ENCODE measurements at regions not wholly inside any gene's neighbourhood (a gene's known extent, or its start where the extent isn't known, plus 50 kb on each side); places are given as distances from the start of the nearest gene placed in this dataset.

DNA sequence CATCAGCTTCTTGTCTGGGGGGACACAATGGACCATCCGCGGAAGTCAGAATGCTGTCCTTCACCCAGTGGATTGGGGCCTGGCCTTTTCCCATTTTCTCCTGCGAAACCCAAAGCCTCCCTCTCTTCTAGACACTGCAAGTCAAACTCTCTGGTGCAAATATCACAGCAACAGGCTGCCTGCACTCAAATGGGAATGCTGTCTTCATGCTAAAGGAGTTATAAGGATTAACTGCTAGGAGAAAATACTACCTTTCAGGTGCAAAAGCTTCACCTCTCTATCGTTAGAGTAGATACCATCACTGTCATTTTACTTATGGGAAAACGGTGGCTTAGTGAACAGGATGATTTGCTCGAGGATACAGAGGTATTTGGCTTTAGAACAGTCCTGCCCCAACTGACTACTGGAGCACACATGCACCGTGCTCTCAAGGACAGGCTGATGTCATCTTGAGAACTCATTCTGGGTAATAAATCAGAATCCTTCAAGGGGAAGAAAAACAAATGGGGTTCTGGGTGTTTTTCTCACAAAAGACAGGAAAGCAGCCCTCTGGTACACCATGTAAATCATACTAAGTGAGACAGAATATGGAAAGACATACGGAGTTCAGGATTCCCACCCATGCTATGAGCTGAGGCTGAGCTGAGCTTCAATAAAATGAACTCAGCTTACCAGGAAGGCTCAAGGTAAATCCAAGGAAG lies 100.9 kb downstream of the SAMD9 start:
- no peak overlapping the region for H3K4me3 ChIP-seq (ENCODE audit: low read depth, low read length)
- TF ChIP-seq, protein P1, sequence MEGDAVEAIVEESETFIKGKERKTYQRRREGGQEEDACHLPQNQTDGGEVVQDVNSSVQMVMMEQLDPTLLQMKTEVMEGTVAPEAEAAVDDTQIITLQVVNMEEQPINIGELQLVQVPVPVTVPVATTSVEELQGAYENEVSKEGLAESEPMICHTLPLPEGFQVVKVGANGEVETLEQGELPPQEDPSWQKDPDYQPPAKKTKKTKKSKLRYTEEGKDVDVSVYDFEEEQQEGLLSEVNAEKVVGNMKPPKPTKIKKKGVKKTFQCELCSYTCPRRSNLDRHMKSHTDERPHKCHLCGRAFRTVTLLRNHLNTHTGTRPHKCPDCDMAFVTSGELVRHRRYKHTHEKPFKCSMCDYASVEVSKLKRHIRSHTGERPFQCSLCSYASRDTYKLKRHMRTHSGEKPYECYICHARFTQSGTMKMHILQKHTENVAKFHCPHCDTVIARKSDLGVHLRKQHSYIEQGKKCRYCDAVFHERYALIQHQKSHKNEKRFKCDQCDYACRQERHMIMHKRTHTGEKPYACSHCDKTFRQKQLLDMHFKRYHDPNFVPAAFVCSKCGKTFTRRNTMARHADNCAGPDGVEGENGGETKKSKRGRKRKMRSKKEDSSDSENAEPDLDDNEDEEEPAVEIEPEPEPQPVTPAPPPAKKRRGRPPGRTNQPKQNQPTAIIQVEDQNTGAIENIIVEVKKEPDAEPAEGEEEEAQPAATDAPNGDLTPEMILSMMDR (conservative IDR thresholded peaks at IDR 0.05; ENCODE audit: low read depth, low read length), result no peak
- no peak for DNase-seq (ENCODE audit: low read depth)

DNA sequence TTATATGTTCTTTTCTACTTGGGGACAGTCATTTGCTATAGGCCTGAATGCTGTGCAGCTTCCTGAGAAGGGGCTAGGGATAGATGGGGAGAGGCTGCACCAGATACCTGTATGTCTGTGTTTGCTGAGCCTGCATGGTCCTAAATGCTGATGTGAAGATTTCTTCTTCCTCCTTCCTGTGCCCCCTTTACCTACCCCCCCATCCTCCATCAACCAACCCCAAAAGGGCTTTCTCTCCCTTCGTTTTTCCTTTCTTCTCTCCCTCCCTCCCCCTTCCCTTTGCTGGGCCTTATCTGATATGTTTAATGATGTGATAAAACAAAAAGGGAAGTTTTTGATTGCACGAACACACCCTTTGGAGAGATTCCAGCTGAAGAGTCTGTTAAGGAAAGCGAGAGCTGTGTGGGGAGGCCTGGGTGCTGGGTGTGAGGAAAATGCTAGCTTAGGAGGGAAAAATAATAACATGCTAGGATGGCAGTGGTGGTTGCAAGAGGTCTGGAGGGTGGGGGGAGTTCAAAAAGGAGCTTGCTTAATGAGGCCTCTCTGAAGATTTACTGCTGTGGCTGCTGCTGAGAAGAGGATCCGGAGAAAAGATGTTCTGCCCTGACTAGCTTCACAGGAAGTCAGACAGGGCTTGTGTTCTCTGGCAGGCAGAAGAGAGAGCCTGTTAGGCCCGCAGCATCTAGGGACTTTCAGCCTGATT lies 101.8 kb downstream of the SAMD9 start:
- no peak for DNase-seq (ENCODE audit: low read depth)

DNA sequence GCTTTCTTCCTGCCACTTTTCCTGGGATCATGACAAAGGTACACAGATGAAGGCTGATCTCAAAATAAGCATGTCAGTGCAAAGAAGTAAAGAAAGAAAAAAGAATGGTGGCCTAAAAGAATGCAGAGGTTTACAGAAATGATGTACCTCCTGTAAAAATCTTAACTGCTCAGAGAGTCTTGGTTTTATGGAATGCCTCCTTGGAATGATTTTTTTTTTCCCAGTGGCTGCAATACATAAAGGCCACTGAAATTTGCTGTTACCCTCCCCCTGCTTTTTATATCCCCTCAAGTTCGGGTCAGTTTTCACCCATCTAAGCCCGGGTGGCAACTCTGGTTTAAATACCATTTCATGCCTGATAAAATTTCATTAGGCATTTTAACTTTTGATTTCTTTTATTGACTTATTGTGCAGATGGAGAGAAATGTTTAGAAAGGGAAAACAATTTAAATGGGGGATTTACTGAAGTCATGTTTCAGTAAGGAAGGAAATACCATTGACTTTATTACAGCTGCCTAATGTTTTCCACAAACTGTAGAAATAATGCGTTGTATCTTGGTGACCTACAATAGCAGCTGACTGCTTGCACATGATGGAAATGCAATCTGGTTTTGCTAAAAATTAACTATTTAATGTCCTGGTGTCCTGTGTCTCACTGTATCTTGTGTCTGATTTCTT lies 102.5 kb downstream of the SAMD9 start:
- H3K4me3 ChIP-seq (ENCODE audit: low read depth, low read length), result no peak overlapping the region
- TF ChIP-seq, protein P1 (conservative IDR thresholded peaks at IDR 0.05; ENCODE audit: low read depth, low read length), result no peak
- DNase-seq (ENCODE audit: low read depth), result no peak

More for the DNA sequence above, 101.8 kb downstream of the SAMD9 start:
- H3K4me3 ChIP-seq (ENCODE audit: low read depth, low read length), result no peak overlapping the region
- TF ChIP-seq, protein P1 (conservative IDR thresholded peaks at IDR 0.05; ENCODE audit: low read depth, low read length), result no peak

DNA sequence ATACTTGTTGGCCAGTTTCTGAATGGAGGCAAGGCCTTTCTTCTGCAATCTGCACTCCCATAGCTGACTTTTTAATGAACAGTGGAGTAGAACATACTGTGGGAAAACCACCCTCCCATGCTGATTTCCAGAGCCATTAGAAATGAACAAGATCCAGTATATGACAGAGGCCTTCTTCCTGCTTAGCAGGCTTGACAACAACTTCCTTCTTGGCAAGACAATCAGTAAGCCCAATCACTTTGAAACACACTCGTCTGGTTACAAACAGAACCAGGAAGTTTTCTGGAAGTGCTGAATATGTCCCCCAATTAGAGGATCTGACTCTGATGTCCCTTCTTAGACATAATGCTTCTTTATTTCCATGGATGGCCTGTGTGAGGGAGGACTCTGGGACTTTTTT lies 103.4 kb downstream of the SAMD9 start:
- DNase-seq (ENCODE audit: low read depth), result no peak
- TF ChIP-seq, protein P1 (conservative IDR thresholded peaks at IDR 0.05; ENCODE audit: low read depth, low read length), result no peak
- no peak overlapping the region for H3K4me3 ChIP-seq (ENCODE audit: low read depth, low read length)

DNA sequence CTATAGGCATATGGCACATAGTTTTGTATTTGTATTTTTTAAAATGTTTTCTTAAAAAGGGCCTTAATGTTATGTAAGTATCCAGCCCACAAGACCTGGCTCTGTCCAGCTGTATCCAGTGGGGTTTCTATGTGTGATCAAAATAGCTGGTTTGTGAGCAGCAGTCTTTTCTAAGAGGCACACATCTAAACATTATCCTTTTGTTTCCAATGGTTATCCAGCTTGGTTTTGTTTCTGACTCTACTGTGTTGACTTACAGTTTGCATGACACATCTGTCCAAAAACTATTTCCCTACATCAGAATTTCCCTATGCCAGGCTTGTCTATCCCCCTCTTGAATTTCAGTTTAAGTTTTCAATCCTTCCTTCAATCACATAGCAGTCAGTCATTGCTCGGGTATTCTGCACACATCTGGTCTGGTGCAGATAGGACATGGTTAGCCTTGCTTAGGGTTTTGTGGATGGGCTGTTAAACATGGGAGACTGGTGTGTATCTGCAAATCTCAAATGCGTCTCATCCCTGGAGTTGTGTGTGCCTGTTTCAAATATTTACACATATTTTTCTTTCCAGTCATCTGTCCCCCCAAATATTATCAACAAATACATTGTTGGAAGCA lies 104.2 kb downstream of the SAMD9 start:
- H3K4me3 ChIP-seq (ENCODE audit: low read depth, low read length), result no peak overlapping the region
- TF ChIP-seq, protein P1 (conservative IDR thresholded peaks at IDR 0.05; ENCODE audit: low read depth, low read length), result no peak
- no peak for DNase-seq (ENCODE audit: low read depth)

DNA sequence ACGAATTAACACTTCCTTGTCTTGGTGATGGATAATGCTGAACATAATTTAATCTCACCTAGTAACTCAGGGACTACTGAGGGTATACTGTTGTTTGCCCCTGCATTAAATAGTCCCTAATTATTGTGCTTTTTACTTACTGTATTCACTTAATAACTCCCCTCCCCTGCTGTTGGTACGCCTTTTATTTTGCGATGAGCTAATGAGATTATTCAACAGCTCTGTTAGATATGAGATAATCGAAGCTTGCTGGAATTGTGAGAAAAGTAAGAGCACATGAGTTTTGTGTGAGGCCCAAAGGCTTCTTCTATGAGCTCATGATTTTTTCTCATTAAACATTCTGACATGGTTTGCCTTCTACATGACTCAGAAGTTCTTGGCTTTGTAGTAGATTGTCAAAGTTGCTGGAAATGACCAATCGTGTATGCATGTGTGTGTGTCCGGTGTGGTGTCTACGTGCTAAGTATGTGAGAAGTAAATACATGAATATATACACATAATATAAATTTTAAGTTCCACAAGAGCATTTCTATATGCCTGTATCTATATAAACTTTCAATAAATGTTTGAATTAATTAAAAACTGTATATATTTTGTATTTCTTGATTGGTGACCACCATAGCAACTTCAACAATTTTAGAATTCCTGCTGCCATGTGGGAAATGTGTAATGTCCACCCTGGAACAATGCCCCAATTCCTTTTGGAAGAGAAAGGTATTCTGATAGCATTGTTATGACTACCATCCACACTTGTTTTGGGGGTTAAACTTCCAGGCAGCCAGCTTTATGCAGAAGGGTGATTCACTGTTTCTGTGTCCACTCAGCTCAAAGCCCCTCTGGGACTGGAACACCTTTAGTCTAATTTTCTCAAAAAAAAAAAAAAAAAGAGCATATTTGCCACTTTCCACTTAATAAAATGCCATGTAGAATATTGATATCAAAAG lies 106.2 kb downstream of the SAMD9 start:
- peak; percentile 12 for DNase-seq (ENCODE audit: low read depth)
- no peak overlapping the region for H3K4me3 ChIP-seq (ENCODE audit: low read depth, low read length)
- TF ChIP-seq, protein P1 (conservative IDR thresholded peaks at IDR 0.05; ENCODE audit: low read depth, low read length), result no peak

All from epithelial cell of proximal tubule (primary cell).